ENCODE measurements at regions not wholly inside any gene's neighbourhood (a gene's known extent, or its start where the extent isn't known, plus 50 kb on each side); places are given as distances from the start of the nearest gene placed in this dataset.

- Histone ChIP-seq H2AFZ (ENCODE audit: low read length, unreplicated experiment) (no peak overlapping the region), H3K27me3 (ENCODE audit: insufficient read depth, low read length) (peaks cover 94% of the 10 kb centered on the region), H3K4me1 (ENCODE audit: control insufficient read depth, insufficient read depth, low read length, unreplicated experiment) (no peaks in the 10 kb centered on the region), H3K79me2 (ENCODE audit: control insufficient read depth, insufficient read depth, low read length, unreplicated experiment) (no peaks in the 10 kb centered on the region), H3K4me3 (ENCODE audit: low read depth, low read length) (no peak overlapping the region), H3K36me3 (ENCODE audit: insufficient read depth, low read length) (no peaks in the 10 kb centered on the region), H3K27ac (ENCODE audit: low read depth, low read length) (no peak overlapping the region)
Measured at GRCh38 chr11:120011836-120012235, 126.1 kb downstream of the TRIM29 start.

- no peak overlapping the region for H2AFZ ChIP-seq (ENCODE audit: low read length, unreplicated experiment)
- H3K27ac ChIP-seq (ENCODE audit: low read depth, low read length) = no peak overlapping the region
- peaks cover 93% of the 10 kb centered on the region for H3K27me3 ChIP-seq (ENCODE audit: insufficient read depth, low read length)
Measured at GRCh38 chr11:120010775-120011174, 127.1 kb downstream of the TRIM29 start.

DNA sequence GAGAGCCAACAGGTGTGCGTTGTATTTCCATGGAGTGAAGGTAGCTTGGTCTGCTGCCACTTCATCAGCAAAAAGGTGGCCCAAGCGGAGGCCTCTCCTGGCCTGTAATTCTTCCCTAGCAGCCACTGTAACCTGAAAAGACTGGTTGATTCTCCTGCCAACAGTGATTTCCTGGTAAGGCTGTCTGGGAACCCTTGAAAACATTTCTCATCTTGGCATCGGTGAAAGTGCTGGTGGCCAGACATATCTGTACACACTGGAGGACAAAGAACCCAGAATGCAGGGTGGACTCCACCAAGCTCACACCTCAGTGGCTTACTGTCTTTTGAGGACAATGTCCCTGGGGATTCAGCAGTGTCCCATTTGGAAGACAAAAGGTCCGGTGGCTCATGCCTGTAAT lies 128.0 kb downstream of the TRIM29 start:
- Histone ChIP-seq H3K27ac (ENCODE audit: low read depth, low read length) (no peak overlapping the region), H3K4me1 (ENCODE audit: control insufficient read depth, insufficient read depth, low read length, unreplicated experiment) (no peaks in the 10 kb centered on the region), H3K27me3 (ENCODE audit: insufficient read depth, low read length) (peaks cover 93% of the 10 kb centered on the region), H2AFZ (ENCODE audit: low read length, unreplicated experiment) (no peak overlapping the region), H3K36me3 (ENCODE audit: insufficient read depth, low read length) (no peaks in the 10 kb centered on the region), H3K4me3 (ENCODE audit: low read depth, low read length) (no peak overlapping the region), H3K79me2 (ENCODE audit: control insufficient read depth, insufficient read depth, low read length, unreplicated experiment) (no peaks in the 10 kb centered on the region)

More at GRCh38 chr11:120010775-120011174, 127.1 kb downstream of the TRIM29 start:
- Histone ChIP-seq H3K79me2 (ENCODE audit: control insufficient read depth, insufficient read depth, low read length, unreplicated experiment) (no peaks in the 10 kb centered on the region), H3K36me3 (ENCODE audit: insufficient read depth, low read length) (no peaks in the 10 kb centered on the region), H3K4me3 (ENCODE audit: low read depth, low read length) (no peak overlapping the region), H3K4me1 (ENCODE audit: control insufficient read depth, insufficient read depth, low read length, unreplicated experiment) (no peaks in the 10 kb centered on the region)

GRCh38 chr11:120007144-120007543 lies 130.8 kb downstream of the TRIM29 start:
- Histone ChIP-seq H3K36me3 (ENCODE audit: insufficient read depth, low read length) (no peaks in the 10 kb centered on the region), H3K4me3 (ENCODE audit: low read depth, low read length) (no peak overlapping the region), H3K27me3 (ENCODE audit: insufficient read depth, low read length) (peaks cover 96% of the 10 kb centered on the region)

GRCh38 chr11:120004723-120005122 lies 133.2 kb downstream of the TRIM29 start:
- H3K27me3 ChIP-seq (ENCODE audit: insufficient read depth, low read length) = peaks cover 94% of the 10 kb centered on the region
- no peaks in the 10 kb centered on the region for H3K79me2 ChIP-seq (ENCODE audit: control insufficient read depth, insufficient read depth, low read length, unreplicated experiment)
- no peak overlapping the region for H2AFZ ChIP-seq (ENCODE audit: low read length, unreplicated experiment)
- no peak overlapping the region for H3K27ac ChIP-seq (ENCODE audit: low read depth, low read length)
- H3K36me3 ChIP-seq (ENCODE audit: insufficient read depth, low read length) = no peaks in the 10 kb centered on the region
- H3K4me3 ChIP-seq (ENCODE audit: low read depth, low read length) = no peak overlapping the region
- no peaks in the 10 kb centered on the region for H3K4me1 ChIP-seq (ENCODE audit: control insufficient read depth, insufficient read depth, low read length, unreplicated experiment)

More at GRCh38 chr11:120007144-120007543, 130.8 kb downstream of the TRIM29 start:
- Histone ChIP-seq H3K4me1 (ENCODE audit: control insufficient read depth, insufficient read depth, low read length, unreplicated experiment) (no peaks in the 10 kb centered on the region), H3K27ac (ENCODE audit: low read depth, low read length) (no peak overlapping the region), H2AFZ (ENCODE audit: low read length, unreplicated experiment) (no peak overlapping the region), H3K79me2 (ENCODE audit: control insufficient read depth, insufficient read depth, low read length, unreplicated experiment) (no peaks in the 10 kb centered on the region)

- H3K4me1 ChIP-seq (ENCODE audit: control insufficient read depth, insufficient read depth, low read length, unreplicated experiment) = no peaks in the 10 kb centered on the region
- peaks cover 62% of the 10 kb centered on the region for H3K27me3 ChIP-seq (ENCODE audit: insufficient read depth, low read length)
- no peak overlapping the region for H2AFZ ChIP-seq (ENCODE audit: low read length, unreplicated experiment)
- H3K79me2 ChIP-seq (ENCODE audit: control insufficient read depth, insufficient read depth, low read length, unreplicated experiment) = no peaks in the 10 kb centered on the region
- no peaks in the 10 kb centered on the region for H3K36me3 ChIP-seq (ENCODE audit: insufficient read depth, low read length)
- no peak overlapping the region for H3K27ac ChIP-seq (ENCODE audit: low read depth, low read length)
- H3K4me3 ChIP-seq (ENCODE audit: low read depth, low read length) = no peak overlapping the region
Measured at GRCh38 chr11:120001178-120002090, 136.5 kb downstream of the TRIM29 start.

- H2AFZ ChIP-seq (ENCODE audit: low read length, unreplicated experiment) = no peak overlapping the region
- H3K27ac ChIP-seq (ENCODE audit: low read depth, low read length) = no peak overlapping the region
- no peak overlapping the region for H3K4me3 ChIP-seq (ENCODE audit: low read depth, low read length)
- peaks cover 55% of the 10 kb centered on the region for H3K27me3 ChIP-seq (ENCODE audit: insufficient read depth, low read length)
- H3K36me3 ChIP-seq (ENCODE audit: insufficient read depth, low read length) = no peaks in the 10 kb centered on the region
- H3K79me2 ChIP-seq (ENCODE audit: control insufficient read depth, insufficient read depth, low read length, unreplicated experiment) = no peaks in the 10 kb centered on the region
- H3K4me1 ChIP-seq (ENCODE audit: control insufficient read depth, insufficient read depth, low read length, unreplicated experiment) = no peaks in the 10 kb centered on the region
Measured at GRCh38 chr11:119999220-119999619, 138.7 kb downstream of the TRIM29 start.

DNA sequence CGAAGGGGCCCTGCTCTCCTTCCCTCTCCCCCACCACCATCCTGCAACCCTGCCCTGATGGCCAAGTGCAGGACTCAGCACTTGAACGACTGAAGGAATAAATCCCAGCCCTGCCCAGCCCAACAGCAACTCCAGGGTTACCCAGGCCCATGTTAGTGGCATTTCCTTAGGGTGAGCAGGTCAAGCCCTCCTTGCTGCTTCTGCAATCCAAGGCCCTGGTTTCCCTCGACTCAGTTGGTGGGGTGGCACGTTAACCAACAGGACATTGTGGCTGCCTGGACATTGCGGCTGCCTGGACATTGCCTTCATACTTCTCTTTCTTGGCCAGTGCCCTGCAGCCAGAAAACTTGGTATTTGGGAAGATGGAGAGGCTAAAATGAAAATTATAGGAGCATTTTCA lies 141.4 kb downstream of the TRIM29 start:
- H3K27me3 ChIP-seq (ENCODE audit: insufficient read depth, low read length) = peaks cover 44% of the 10 kb centered on the region
- H3K36me3 ChIP-seq (ENCODE audit: insufficient read depth, low read length) = no peaks in the 10 kb centered on the region
- H3K4me3 ChIP-seq (ENCODE audit: low read depth, low read length) = no peak overlapping the region
- H2AFZ ChIP-seq (ENCODE audit: low read length, unreplicated experiment) = no peak overlapping the region
- no peaks in the 10 kb centered on the region for H3K4me1 ChIP-seq (ENCODE audit: control insufficient read depth, insufficient read depth, low read length, unreplicated experiment)
- no peaks in the 10 kb centered on the region for H3K79me2 ChIP-seq (ENCODE audit: control insufficient read depth, insufficient read depth, low read length, unreplicated experiment)
- H3K27ac ChIP-seq (ENCODE audit: low read depth, low read length) = no peak overlapping the region

DNA sequence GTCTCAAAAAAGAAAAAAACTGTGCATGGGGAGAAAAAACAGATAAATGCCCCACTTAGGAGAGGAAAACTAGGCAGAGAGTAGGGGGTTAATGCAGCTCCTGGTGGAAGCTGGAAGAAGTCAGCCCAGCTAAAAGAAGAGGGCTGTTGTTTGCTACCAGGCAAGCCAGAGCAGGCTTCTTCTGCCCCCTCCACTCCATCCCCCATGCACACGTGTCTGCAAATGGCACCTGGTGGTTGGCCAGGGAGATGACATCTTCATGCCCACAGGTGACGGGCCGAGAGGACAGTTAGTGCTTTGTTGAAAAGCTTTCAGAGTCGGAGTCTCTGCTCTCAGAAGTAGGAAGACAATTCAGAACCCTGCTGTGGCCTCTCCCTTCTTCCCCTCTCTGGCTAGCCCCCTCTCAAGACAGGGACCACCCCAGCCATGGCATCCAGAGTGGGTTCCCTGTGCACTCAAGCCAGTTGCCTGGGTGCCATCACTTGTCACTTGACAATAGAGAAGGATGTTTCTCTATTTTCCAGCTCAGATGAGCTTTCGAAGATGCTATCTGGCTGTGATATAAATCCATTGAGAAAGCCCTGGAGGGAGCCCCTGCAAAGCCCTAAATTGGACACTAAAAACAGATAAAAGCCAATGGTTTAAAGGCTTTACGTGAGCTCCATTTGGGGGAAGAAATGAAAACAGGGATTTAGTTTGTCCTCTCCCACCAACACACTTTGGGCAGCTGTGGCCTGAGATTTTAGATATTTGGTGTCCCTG lies 142.0 kb downstream of the TRIM29 start:
- peaks cover 44% of the 10 kb centered on the region for H3K27me3 ChIP-seq (ENCODE audit: insufficient read depth, low read length)
- no peak overlapping the region for H3K27ac ChIP-seq (ENCODE audit: low read depth, low read length)
- H3K36me3 ChIP-seq (ENCODE audit: insufficient read depth, low read length) = no peaks in the 10 kb centered on the region
- H3K79me2 ChIP-seq (ENCODE audit: control insufficient read depth, insufficient read depth, low read length, unreplicated experiment) = no peaks in the 10 kb centered on the region
- H3K4me1 ChIP-seq (ENCODE audit: control insufficient read depth, insufficient read depth, low read length, unreplicated experiment) = no peaks in the 10 kb centered on the region
- no peak overlapping the region for H3K4me3 ChIP-seq (ENCODE audit: low read depth, low read length)
- no peak overlapping the region for H2AFZ ChIP-seq (ENCODE audit: low read length, unreplicated experiment)

- peaks cover 55% of the 10 kb centered on the region for H3K27me3 ChIP-seq (ENCODE audit: insufficient read depth, low read length)
- no peaks in the 10 kb centered on the region for H3K79me2 ChIP-seq (ENCODE audit: control insufficient read depth, insufficient read depth, low read length, unreplicated experiment)
Measured at GRCh38 chr11:119993722-119994121, 144.2 kb downstream of the TRIM29 start.

More at GRCh38 chr11:119993722-119994121, 144.2 kb downstream of the TRIM29 start:
- Histone ChIP-seq H2AFZ (ENCODE audit: low read length, unreplicated experiment) (no peak overlapping the region), H3K27ac (ENCODE audit: low read depth, low read length) (no peak overlapping the region), H3K36me3 (ENCODE audit: insufficient read depth, low read length) (no peaks in the 10 kb centered on the region), H3K4me3 (ENCODE audit: low read depth, low read length) (no peak overlapping the region), H3K4me1 (ENCODE audit: control insufficient read depth, insufficient read depth, low read length, unreplicated experiment) (no peaks in the 10 kb centered on the region)

Measured in ACC112 (cell line).